ENCODE measurements at regions not wholly inside any gene's neighbourhood (a gene's known extent, or its start where the extent isn't known, plus 50 kb on each side); places are given as distances from the start of the nearest gene placed in this dataset.

DNA sequence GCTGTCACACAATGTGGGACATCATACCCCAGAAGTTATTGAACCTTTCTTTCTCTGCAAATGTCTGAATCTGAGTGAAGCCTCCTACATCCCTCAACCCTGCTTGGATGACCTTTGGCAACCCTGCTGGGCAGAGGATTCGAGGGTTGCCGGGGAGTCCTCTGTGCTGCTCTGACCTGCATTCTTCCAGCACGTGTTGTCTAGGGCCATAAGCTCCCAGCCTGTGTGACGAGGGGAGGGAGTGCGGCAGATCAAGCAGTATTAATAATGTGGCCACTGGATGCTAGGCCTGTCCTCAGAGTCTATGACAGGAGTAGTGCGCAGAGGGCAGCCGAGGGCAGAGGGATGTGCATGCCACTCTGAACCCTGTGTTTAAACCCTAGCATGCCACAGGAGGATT is 58.8 kb downstream of the RPL37A start:
- DNase-seq, result no peak
- Histone ChIP-seq H3K9me3 (no peaks in the 10 kb centered on the region), H3K4me1 (no peaks in the 10 kb centered on the region), H3K36me3 (no peaks in the 10 kb centered on the region), H3K27me3 (no peaks in the 10 kb centered on the region), H3K27ac (no peak overlapping the region), H3K4me3 (no peak overlapping the region)
- no peak for TF ChIP-seq POLR2A (IDR thresholded peaks at IDR 0.05)
- TF ChIP-seq, protein P1, sequence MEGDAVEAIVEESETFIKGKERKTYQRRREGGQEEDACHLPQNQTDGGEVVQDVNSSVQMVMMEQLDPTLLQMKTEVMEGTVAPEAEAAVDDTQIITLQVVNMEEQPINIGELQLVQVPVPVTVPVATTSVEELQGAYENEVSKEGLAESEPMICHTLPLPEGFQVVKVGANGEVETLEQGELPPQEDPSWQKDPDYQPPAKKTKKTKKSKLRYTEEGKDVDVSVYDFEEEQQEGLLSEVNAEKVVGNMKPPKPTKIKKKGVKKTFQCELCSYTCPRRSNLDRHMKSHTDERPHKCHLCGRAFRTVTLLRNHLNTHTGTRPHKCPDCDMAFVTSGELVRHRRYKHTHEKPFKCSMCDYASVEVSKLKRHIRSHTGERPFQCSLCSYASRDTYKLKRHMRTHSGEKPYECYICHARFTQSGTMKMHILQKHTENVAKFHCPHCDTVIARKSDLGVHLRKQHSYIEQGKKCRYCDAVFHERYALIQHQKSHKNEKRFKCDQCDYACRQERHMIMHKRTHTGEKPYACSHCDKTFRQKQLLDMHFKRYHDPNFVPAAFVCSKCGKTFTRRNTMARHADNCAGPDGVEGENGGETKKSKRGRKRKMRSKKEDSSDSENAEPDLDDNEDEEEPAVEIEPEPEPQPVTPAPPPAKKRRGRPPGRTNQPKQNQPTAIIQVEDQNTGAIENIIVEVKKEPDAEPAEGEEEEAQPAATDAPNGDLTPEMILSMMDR (IDR thresholded peaks at IDR 0.05), result no peak

DNA sequence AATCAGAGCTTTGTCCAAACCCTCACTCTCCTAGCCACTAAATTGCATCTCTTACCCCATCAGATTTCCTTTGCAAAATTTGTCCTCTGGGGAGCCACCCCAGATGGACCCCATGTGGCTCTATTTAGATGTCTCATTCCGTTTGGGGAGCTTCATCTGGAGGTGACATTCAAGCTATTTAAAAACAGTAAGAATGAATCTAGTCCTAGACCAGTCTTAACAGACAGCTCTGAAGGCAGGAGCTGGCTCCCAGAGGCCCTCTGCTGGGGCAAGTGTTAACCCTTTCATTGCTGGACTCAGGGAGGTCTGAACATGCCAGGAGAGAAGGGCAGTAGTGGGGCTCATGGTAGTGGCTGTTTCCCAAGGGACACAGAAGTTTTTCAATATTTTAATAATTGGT is 59.2 kb downstream of the RPL37A start:
- TF ChIP-seq, protein P1 (IDR thresholded peaks at IDR 0.05), result no peak
- TF ChIP-seq POLR2A (IDR thresholded peaks at IDR 0.05), result no peak
- H3K4me1 ChIP-seq, result no peaks in the 10 kb centered on the region

DNA sequence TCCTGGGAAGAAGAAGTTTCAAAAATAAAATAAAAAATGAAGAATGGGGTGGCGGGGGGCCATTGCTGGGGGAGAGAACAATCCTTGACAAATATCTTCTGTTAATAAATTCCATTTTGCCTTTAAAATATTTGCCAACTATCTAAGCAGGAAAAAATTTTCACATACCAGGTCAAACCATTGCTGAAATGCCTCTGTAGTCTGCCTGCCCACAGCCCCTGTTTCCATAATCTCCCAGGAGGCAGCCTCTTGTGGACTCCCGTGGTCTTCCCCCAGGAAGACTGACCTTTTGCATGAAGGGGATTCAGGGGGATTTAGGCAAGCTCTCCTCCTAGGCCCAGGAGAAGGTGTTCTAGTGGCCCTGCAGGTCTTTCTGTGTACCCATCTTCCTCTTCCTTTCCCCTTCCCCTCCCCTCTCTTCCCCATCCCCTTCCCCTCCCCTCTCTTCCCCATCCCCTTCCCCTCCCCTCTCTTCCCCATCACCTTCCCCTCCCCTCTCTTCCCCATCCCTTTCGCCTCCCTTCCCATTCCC is 61.0 kb downstream of the RPL37A start:
- TF ChIP-seq, protein P1 (IDR thresholded peaks at IDR 0.05), result no peak
- no peak for TF ChIP-seq POLR2A (IDR thresholded peaks at IDR 0.05)
- H3K9me3 ChIP-seq, result no peaks in the 10 kb centered on the region
- no peak for DNase-seq
- no peak overlapping the region for H3K27ac ChIP-seq
- H3K4me1 ChIP-seq, result no peaks in the 10 kb centered on the region
- H3K36me3 ChIP-seq, result no peaks in the 10 kb centered on the region
- H3K4me3 ChIP-seq, result no peak overlapping the region
- H3K27me3 ChIP-seq, result no peaks in the 10 kb centered on the region

More for the DNA sequence above, 59.2 kb downstream of the RPL37A start:
- Histone ChIP-seq H3K9me3 (no peaks in the 10 kb centered on the region), H3K27ac (no peak overlapping the region), H3K4me3 (no peak overlapping the region), H3K36me3 (no peaks in the 10 kb centered on the region), H3K27me3 (no peaks in the 10 kb centered on the region)
- DNase-seq, result no peak

DNA sequence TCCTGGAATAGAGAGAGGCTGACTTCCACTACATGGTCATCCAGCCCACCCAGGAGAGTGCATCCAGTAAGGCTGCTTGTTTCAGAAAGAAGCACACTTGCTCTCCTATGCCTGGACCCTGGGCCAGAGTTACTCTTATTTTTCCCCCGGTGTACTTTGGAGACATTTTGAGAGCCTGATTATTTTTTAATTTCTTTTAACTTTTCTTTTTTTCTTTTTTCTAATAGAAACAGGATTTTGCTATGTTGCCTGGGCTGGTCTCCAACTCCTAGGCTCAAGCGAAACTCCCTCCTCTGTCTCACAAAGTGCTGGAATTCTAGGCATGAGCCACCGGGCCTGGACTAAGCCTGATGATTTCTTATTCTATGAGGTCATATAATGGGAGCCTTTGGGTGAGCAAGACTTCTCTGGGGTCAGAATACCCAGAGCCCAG is 62.2 kb downstream of the RPL37A start:
- Histone ChIP-seq H3K9me3 (no peaks in the 10 kb centered on the region), H3K27ac (peak overlapping the region in 1 of 4 donors; percentile 45), H3K27me3 (no peaks in the 10 kb centered on the region), H3K4me3 (no peak overlapping the region), H3K4me1 (no peaks in the 10 kb centered on the region), H3K36me3 (no peaks in the 10 kb centered on the region)
- no peak for DNase-seq
- TF ChIP-seq, protein P1 (IDR thresholded peaks at IDR 0.05), result no peak
- no peak for TF ChIP-seq POLR2A (IDR thresholded peaks at IDR 0.05)

DNA sequence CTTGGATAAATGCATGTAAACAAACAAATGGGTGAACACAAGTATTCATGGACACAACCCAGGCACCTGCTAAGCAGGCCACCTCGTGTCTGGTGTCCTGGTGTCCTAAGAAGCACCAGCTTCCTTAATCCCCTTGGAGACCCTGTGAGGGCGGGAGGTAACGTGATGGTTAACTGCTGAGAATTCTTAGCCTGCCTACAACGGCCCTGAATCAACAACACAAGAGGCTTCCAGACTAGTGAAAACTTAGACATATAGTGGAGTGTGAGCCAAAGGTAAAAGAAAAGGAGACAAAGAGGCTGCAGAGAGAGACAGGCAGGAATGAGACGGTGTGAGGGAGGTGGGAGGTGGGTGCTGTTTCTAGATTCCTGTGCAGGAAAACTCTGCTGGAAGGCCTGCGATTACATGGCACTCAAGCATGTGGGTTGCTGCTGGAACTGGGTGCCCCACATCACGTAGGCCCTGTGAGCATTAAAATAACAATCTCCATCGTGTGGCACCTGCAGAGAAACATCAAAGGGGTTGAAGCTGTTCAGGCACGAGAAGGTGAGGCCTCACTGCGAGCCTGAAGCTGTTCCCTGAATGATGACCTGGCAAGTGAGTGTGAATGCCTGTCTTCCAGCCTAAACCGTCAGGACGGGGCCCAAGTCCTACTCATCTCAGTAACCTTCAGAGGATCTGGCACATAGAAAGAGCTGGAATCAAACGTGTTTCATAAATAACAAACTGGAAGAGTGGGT is 64.2 kb downstream of the RPL37A start:
- no peaks in the 10 kb centered on the region for H3K4me1 ChIP-seq
- no peak overlapping the region for H3K4me3 ChIP-seq
- H3K27ac ChIP-seq, result no peak overlapping the region
- no peaks in the 10 kb centered on the region for H3K27me3 ChIP-seq
- no peak for TF ChIP-seq POLR2A (IDR thresholded peaks at IDR 0.05)
- TF ChIP-seq, protein P1 (IDR thresholded peaks at IDR 0.05), result no peak
- no peaks in the 10 kb centered on the region for H3K36me3 ChIP-seq
- DNase-seq, result no peak
- H3K9me3 ChIP-seq, result no peaks in the 10 kb centered on the region
